Tibial artery (tissue), 4 donors: ENCODE measurements at regions not wholly inside any gene's neighbourhood (a gene's known extent, or its start where the extent isn't known, plus 50 kb on each side); places are given as distances from the start of the nearest gene placed in this dataset.
"Not testable (repeated sequence)": the region's sequence is repeated elsewhere in the genome, so short reads cannot be mapped to it uniquely, and the experiment has no call there.

ENCODE experiments used
- DNase-seq, 2 donors: peaks; one replicate each; pipeline ENCODE4 v3.0.0-alpha.2; 2019
- H3K27ac ChIP-seq, 2 donors: fragments of 200-600 bp; sonication (generic) in 1 of 2; 1 replicate in 1 of 2; 2 replicates in 1 of 2; pipeline ENCODE4 v1.5.1; 2018 to 2019; ENCODE audit warnings: mild to moderate bottlenecking in 1 of 2
- H3K27me3 ChIP-seq, 2 donors: fragments of 200-600 bp; sonication (generic) in 1 of 2; one replicate each; pipeline versions ENCODE4 v1.5.1 to v1.6.0; 2016 to 2019
- H3K36me3 ChIP-seq, 3 donors: fragments of 200-600 bp; sonication (generic) in 2 of 3; one replicate each; pipeline ENCODE4 v1.5.1; 2016 to 2019; ENCODE audit warnings: mild to moderate bottlenecking in 2 of 3
- H3K4me1 ChIP-seq, 4 donors: fragments of 200-600 bp; sonication (generic) in 2 of 4; 1 replicate in 3 of 4; 2 replicates in 1 of 4; pipeline ENCODE4 v1.5.1; 2016 to 2019
- H3K4me3 ChIP-seq, 2 donors: fragments of 200-600 bp; sonication (generic) in 1 of 2; 1 replicate in 1 of 2; 2 replicates in 1 of 2; pipeline ENCODE4 v1.5.1; 2018 to 2019; ENCODE audit warnings: mild to moderate bottlenecking in 2 of 2
- H3K9me3 ChIP-seq, 3 donors: fragments of 200-600 bp; sonication (generic) in 1 of 3; one replicate each; pipeline ENCODE4 v1.5.1; 2016 to 2019
- intact Hi-C: fragments of 100-400 bp; cut with DNase I; formaldehyde crosslinking; loops from one replicate; pipeline ENCODE4 v1.15.0; 2023; ENCODE audit warnings: low total_unique reads
- TF ChIP-seq, protein P1 (sequence below), 2 experiments: fragments of 200-600 bp in 1 of 2; fragments of 450-650 bp in 1 of 2; IDR thresholded peaks; one replicate each; pipeline ENCODE4 v1.5.1; 2017 to 2019; ENCODE audit warnings: antibody characterized with exemption in 2 of 2, mild to moderate bottlenecking in 1 of 2, moderate library complexity in 1 of 2

DNA sequence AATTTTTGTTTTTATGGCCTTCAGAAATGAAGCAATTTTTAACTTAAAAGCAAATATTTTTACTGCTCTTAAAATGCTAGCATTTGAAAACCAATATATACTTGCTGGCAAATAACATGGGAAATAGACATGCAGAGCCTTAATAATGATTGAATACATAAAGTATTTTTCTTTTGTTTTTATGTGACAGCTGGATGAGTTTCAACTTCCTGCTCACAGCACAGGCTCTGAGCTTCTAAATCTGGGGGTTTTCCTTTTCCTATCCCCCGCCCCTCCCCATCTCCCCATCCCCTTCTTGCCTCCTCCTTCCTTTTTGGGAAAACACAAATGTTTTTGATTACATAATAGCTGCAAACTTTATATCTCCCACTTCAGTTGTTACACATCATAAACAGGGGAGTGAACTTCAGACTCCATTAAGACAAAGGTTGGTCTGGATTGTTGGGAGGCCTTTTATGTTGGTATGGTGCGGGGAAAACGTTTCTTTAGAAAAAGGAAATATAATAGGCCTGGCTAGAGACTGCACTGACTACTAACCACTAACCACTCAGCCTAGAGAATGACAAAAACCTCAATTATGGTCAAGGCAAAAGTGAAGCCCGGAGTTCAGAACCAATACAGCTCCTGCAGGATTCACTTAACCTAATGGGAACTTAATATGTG, 116.1 kb upstream of the GORAB start:
- Histone ChIP-seq H3K27ac (peak overlapping the region; percentile 60 to 75), H3K27me3 (no peaks in the 10 kb centered on the region), H3K9me3 (no peaks in the 10 kb centered on the region), H3K4me1 (peaks cover 0 to 40% (median 20%) of the 10 kb centered on the region in 4 donors), H3K36me3 (no peaks in the 10 kb centered on the region), H3K4me3 (no peak overlapping the region)
- no peak for DNase-seq
- TF ChIP-seq, protein P1, sequence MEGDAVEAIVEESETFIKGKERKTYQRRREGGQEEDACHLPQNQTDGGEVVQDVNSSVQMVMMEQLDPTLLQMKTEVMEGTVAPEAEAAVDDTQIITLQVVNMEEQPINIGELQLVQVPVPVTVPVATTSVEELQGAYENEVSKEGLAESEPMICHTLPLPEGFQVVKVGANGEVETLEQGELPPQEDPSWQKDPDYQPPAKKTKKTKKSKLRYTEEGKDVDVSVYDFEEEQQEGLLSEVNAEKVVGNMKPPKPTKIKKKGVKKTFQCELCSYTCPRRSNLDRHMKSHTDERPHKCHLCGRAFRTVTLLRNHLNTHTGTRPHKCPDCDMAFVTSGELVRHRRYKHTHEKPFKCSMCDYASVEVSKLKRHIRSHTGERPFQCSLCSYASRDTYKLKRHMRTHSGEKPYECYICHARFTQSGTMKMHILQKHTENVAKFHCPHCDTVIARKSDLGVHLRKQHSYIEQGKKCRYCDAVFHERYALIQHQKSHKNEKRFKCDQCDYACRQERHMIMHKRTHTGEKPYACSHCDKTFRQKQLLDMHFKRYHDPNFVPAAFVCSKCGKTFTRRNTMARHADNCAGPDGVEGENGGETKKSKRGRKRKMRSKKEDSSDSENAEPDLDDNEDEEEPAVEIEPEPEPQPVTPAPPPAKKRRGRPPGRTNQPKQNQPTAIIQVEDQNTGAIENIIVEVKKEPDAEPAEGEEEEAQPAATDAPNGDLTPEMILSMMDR (IDR thresholded peaks at IDR 0.05): no peak
- intact Hi-C loops: no loop called here

DNA sequence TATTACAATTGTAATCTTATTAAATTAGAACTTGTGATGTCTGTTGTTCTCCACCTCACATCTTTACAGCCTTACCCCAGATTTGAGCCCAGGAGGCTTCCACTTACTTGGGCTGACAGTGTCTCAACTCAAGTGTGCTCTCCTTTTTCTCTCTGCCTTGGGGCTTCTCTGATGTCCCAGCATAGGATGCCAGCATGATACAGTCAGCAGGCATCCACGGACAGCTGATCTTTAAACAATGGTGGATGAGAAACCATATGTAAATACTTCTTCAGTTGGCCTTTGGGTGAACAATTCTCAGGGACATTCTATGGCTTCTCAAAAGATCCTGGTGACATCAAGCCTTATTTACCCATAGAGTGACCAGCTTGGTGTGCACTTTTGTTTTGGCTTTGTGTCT, 107.6 kb upstream of the GORAB start:
- H3K4me1 ChIP-seq: no peaks in the 10 kb centered on the region
- H3K36me3 ChIP-seq: no peaks in the 10 kb centered on the region
- H3K4me3 ChIP-seq: no peak overlapping the region
- H3K27ac ChIP-seq: no peak overlapping the region
- H3K27me3 ChIP-seq: no peaks in the 10 kb centered on the region
- intact Hi-C loops: no loop called here
- DNase-seq: no peak
- no peaks in the 10 kb centered on the region for H3K9me3 ChIP-seq
- TF ChIP-seq, protein P1 (IDR thresholded peaks at IDR 0.05): no peak

DNA sequence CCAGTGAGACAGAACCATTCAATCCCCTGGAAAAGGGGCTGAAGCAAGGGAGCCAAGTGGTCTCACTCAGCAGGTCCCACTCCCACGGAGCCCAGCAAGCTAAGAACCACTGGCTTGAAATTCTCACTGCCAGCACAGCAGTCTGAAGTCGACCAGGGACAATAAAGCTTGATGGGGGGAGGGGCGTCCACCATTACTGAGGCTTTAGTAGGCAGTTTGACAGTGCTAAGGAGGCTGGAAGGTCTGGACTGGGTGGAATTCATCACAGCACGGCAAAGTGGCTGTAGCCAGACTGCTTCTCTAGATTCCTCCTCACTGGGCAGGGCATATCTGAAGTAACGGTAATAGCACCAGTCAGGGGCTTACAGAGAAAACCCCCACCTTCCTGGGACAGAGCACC, 105.4 kb upstream of the GORAB start:
- Histone ChIP-seq H3K4me1 (no peaks in the 10 kb centered on the region), H3K4me3 (no peak overlapping the region), H3K36me3 (no peaks in the 10 kb centered on the region), H3K27me3 (no peaks in the 10 kb centered on the region), H3K9me3 (no peaks in the 10 kb centered on the region), H3K27ac (no peak overlapping the region)
- intact Hi-C loops: no loop called here
- DNase-seq: no peak
- TF ChIP-seq, protein P1 (IDR thresholded peaks at IDR 0.05): no peak

DNA sequence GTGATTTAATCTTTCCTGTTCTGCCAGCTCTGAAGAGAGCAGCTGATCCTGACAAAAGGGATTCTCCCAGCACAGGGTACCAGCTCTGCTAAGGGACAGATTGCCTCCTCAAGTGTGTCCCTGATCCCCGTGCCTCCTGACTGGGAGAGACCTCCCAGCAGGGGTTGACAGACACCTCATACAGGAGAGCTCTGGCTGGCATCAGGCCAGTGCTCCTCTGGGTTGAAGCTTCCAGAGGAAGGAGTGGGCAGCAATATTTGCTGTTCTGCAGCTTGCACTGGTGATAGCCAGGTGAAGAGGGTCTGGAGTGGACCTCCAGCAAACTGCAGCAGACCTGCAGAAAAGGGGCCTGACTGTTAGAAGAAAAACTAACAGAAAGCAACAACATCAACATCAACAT, 105.0 kb upstream of the GORAB start:
- intact Hi-C loops, H3K4me1 ChIP-seq, H3K27me3 ChIP-seq, H3K36me3 ChIP-seq, H3K27ac ChIP-seq, H3K9me3 ChIP-seq, H3K4me3 ChIP-seq, DNase-seq: not testable (repeated sequence)

DNA sequence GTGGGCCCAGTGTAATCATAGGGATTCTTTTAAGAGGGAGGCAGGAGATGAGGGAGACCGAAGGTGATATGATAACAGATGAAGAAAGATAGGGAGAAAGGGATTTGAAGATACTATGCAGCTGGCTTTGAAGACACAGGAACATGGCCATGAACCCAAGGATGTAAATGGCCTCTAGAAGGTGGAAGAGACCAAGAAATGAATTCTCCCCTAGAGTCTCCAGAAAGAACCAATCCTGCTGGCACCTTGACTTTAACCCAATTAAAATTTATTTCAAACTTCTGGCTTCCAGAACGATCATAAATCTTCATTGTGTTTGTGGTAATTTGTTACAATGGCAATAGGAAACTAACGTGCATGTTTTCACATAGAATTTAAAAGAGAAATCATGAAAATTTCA, 95.0 kb upstream of the GORAB start:
- Histone ChIP-seq H3K27ac (no peak overlapping the region), H3K27me3 (no peaks in the 10 kb centered on the region), H3K9me3 (no peaks in the 10 kb centered on the region), H3K4me1 (no peaks in the 10 kb centered on the region), H3K4me3 (no peak overlapping the region), H3K36me3 (no peaks in the 10 kb centered on the region)
- DNase-seq: no peak
- intact Hi-C loops: no loop called here
- TF ChIP-seq, protein P1 (IDR thresholded peaks at IDR 0.05): no peak

DNA sequence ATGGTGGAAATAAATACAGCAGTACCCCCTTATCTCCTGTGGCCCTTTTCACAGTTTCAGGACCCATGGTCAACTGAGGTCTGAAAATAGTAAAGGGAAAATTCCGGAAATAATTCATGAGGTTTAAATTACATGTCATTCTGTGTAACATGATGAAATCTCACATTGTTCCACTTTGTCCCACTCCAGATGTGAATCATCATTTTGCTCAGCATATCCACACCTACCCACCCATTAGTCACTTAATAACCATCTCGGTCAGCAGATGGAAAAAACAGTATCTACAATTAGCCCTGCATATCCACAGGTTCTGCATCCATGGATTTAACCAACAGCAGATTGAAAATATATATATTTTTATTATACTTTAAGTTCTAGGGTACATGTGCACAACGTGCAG, 86.9 kb upstream of the GORAB start:
- no peak overlapping the region for H3K27ac ChIP-seq
- TF ChIP-seq, protein P1 (IDR thresholded peaks at IDR 0.05): no peak
- no peaks in the 10 kb centered on the region for H3K9me3 ChIP-seq
- H3K36me3 ChIP-seq: no peaks in the 10 kb centered on the region
- intact Hi-C loops: no loop called here
- DNase-seq: no peak
- H3K4me3 ChIP-seq: no peak overlapping the region
- no peaks in the 10 kb centered on the region for H3K4me1 ChIP-seq
- H3K27me3 ChIP-seq: no peaks in the 10 kb centered on the region
